Keratinocyte (primary cell): ENCODE measurements at regions not wholly inside any gene's neighbourhood (a gene's known extent, or its start where the extent isn't known, plus 50 kb on each side); places are given as distances from the start of the nearest gene placed in this dataset.

Experiments used
- CTCF ChIP-seq, 3 experiments: IDR thresholded peaks in 1 of 3; conservative IDR thresholded peaks in 1 of 3; optimal IDR thresholded peaks in 1 of 3; 2 replicates in 2 of 3; 3 replicates in 1 of 3; pipeline versions ENCODE3 to v1.5.1; 2011; ENCODE audit warnings: low read length in 3 of 3, mild to moderate bottlenecking in 3 of 3, moderate library complexity in 2 of 3, control low read depth in 1 of 3, inconsistent platforms in 1 of 3; ENCODE audit not compliant: insufficient read depth in 2 of 3; ENCODE audit errors: extremely low read depth in 1 of 3
- EZH2 ChIP-seq: IDR thresholded peaks from one replicate; pipeline ENCODE4 v1.6.1; 2012; ENCODE audit warnings: inconsistent platforms, mild to moderate bottlenecking, low read length, moderate library complexity

DNA sequence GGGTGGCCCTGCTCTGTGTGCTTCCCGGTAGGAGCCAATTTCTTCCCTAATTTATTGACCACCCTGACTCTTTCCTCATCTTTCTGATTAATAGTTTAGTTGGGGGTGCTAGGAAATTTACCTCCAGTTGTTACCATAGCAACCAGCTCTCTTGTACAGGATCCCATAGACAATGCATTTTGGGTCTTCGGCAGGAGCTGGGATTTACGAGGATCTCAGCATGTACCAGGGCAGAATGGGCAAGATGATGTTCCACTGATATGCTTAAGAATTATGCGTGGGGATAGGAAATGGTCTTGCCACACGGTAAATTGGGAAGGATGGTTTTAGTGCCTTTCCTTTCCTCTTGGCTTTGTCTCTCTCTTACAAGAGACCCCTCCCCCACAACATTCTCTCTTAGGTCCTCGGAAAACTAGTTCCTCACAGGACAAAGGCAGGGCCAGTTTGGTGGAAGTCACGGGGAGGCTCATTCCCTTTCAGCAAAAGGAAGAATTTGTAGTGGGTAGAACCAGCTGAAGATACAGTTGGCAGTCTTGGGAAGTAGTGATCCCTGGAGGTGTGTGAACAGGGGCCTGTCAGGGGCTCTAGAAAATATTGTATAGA is 133.4 kb upstream of the SHB start:
- TF ChIP-seq CTCF (optimal IDR thresholded peaks at IDR 0.05 in 1 of 3, IDR thresholded peaks at IDR 0.05 in 1 of 3, conservative IDR thresholded peaks at IDR 0.05 in 1 of 3; ENCODE audit: extremely low read depth in 1 of 3, insufficient read depth in 2 of 3, low read length in 3 of 3) (no peak), EZH2 (no peak)
